Fibroblast of villous mesenchyme (primary cell): ENCODE measurements at regions not wholly inside any gene's neighbourhood (a gene's known extent, or its start where the extent isn't known, plus 50 kb on each side); places are given as distances from the start of the nearest gene placed in this dataset. TPM values are rescaled to one million over a fixed set of nuclear protein-coding genes. Genes with fewer than 3 reads are reported as not detected.

ENCODE experiments used
- DNase-seq: peaks from one replicate; pipeline ENCODE4 v3.0.0-alpha.2; 2010; ENCODE audit warnings: low read depth
- H3K4me3 ChIP-seq: 2 replicates; pipeline ENCODE4 v1.5.1; 2011; ENCODE audit warnings: low read depth, mild to moderate bottlenecking, low read length
- small RNA-seq: library from RNA; depleted of rRNA; stranded (forward); fragments of <200 nt; gene quantifications from one replicate; pipeline ENCODE3, GENCODE V24; 2012
- TF ChIP-seq, protein P1 (sequence below): IDR thresholded peaks from 2 replicates; pipeline ENCODE4 v1.5.1; 2012; ENCODE audit warnings: low read depth, mild to moderate bottlenecking, low read length; ENCODE audit not compliant: insufficient read depth

GRCh38 chr4:97500423-97500822 is 642.9 kb downstream of the STPG2 start:
- TF ChIP-seq, protein P1, sequence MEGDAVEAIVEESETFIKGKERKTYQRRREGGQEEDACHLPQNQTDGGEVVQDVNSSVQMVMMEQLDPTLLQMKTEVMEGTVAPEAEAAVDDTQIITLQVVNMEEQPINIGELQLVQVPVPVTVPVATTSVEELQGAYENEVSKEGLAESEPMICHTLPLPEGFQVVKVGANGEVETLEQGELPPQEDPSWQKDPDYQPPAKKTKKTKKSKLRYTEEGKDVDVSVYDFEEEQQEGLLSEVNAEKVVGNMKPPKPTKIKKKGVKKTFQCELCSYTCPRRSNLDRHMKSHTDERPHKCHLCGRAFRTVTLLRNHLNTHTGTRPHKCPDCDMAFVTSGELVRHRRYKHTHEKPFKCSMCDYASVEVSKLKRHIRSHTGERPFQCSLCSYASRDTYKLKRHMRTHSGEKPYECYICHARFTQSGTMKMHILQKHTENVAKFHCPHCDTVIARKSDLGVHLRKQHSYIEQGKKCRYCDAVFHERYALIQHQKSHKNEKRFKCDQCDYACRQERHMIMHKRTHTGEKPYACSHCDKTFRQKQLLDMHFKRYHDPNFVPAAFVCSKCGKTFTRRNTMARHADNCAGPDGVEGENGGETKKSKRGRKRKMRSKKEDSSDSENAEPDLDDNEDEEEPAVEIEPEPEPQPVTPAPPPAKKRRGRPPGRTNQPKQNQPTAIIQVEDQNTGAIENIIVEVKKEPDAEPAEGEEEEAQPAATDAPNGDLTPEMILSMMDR: no peak
- no peak overlapping the region for H3K4me3 ChIP-seq
- DNase-seq: no peak

GRCh38 chr4:97504713-97505112 is 638.6 kb downstream of the STPG2 start:
- no peak for DNase-seq
- no peak overlapping the region for H3K4me3 ChIP-seq
- TF ChIP-seq, protein P1: no peak

GRCh38 chr4:97507587-97508245 is 635.6 kb downstream of the STPG2 start:
- TF ChIP-seq, protein P1: no peak
- no peak overlapping the region for H3K4me3 ChIP-seq
- no peak for DNase-seq

Small RNA genes in the stretch of these regions (small RNA-seq; reads per million reads assigned to genes)
- not detected for gene COX7A2P2
- 0.47 reads per million for gene RNU6-34P
